Pancreas (tissue), 10 donors: ENCODE measurements at regions not wholly inside any gene's neighbourhood (a gene's known extent, or its start where the extent isn't known, plus 50 kb on each side); places are given as distances from the start of the nearest gene placed in this dataset.

Experiments used
- ATAC-seq, 4 donors: fragments of 200-7000 bp; cut with Tn5 transposase; one replicate each; pipeline versions ENCODE4 v1.8.0 to v1.9.1; 2020; ENCODE audit warnings: mild to moderate bottlenecking in 4 of 4, moderate library complexity in 4 of 4
- DNase-seq, 6 donors: peaks; one replicate each; pipeline ENCODE4 v3.0.0-alpha.2; 2020
- FAIRE-seq: peaks from 2 replicates; lab custom pipeline; 2012; peaks lifted over from hg19 to GRCh38; lab: Jason Lieb, UNC
- H3K27ac ChIP-seq, 4 donors: fragments of 200-600 bp; sonication (generic); 1 replicate in 3 of 4; 2 replicates in 1 of 4; pipeline versions ENCODE4 v1.5.0 to v1.8.0; 2020
- H3K27me3 ChIP-seq, 4 donors: fragments of 200-600 bp; one replicate each; pipeline ENCODE4 v1.8.0; 2021
- H3K36me3 ChIP-seq, 3 donors: fragments of 200-600 bp; sonication (generic) in 1 of 3; one replicate each; pipeline versions ENCODE4 v1.5.0 to v1.8.0; 2020 to 2021
- H3K4me1 ChIP-seq, 3 donors: fragments of 200-600 bp; one replicate each; pipeline ENCODE4 v1.8.0; 2021
- H3K4me3 ChIP-seq, 4 donors: fragments of 200-600 bp; sonication (generic) in 2 of 4; one replicate each; pipeline versions ENCODE4 v1.5.0 to v1.8.0; 2020 to 2021
- H3K9me3 ChIP-seq, 4 donors: fragments of 200-600 bp; one replicate each; pipeline ENCODE4 v1.8.0; 2021
- CTCF ChIP-seq, 4 donors: fragments of 200-600 bp; sonication (generic) in 3 of 4; IDR thresholded peaks; one replicate each; pipeline versions ENCODE4 v1.5.0 to v1.8.0; 2021; ENCODE audit warnings: antibody characterized with exemption in 4 of 4
- WGBS, 2 donors: extraction: QIAGEN DNeasy Blood & Tissue Kit; methylation state at CpG; one replicate each; pipeline ENCODE4 v1.1.7; 2013; 5-methylcytosine and 5-hydroxymethylcytosine counted together
- intact Hi-C, 3 donors: fragments of 100-400 bp; cut with DNase I; formaldehyde crosslinking; loops; one replicate each; pipeline versions ENCODE4 v1.11.1 to v1.14.2; 2022
- donor health status: healthy with polysubstance abuse.
- donor health status: DM: no; HTN: no; CAD: no; lungs with moderate emphysema.
- donor health status: DM: no; HTN: no; CAD: no.
- donor health status: control.
- donor health status: control.
- donor health status: Bipolar disorder and iron deficiency.
- donor health status: DM: yes; HTN: yes; CAD: no.
- donor health status: DM: no; HTN: no; CAD: no.
- donor health status: DM: no; HTN: no; CAD: no.
- donor health status: DM: yes; HTN: yes; CAD: no.

GRCh38 chr19:31604493-31605040, 255.3 kb upstream of the TSHZ3 start:
- TF ChIP-seq CTCF (IDR thresholded peaks at IDR 0.05) = no peak
- Histone ChIP-seq H3K27me3 (no peaks in the 10 kb centered on the region), H3K27ac (no peak overlapping the region), H3K9me3 (no peaks in the 10 kb centered on the region), H3K36me3 (no peaks in the 10 kb centered on the region), H3K4me1 (no peaks in the 10 kb centered on the region), H3K4me3 (no peak overlapping the region)
- 52 to 53% methylated on average over 10 of the region's 10 CpGs for WGBS, 2 donors
- ATAC-seq (no peak), DNase-seq (no peak), FAIRE-seq (no peak)
- intact Hi-C loops = no loop called here

GRCh38 chr19:31610018-31610417, 260.8 kb upstream of the TSHZ3 start:
- no peaks in the 10 kb centered on the region for H3K27me3 ChIP-seq
- FAIRE-seq (no peak), ATAC-seq (no peak), DNase-seq (no peak)
- peaks cover 4 to 10% (median 7%) of the 10 kb centered on the region in 3 donors for H3K4me1 ChIP-seq
- 87 to 90% methylated on average over 8 of the region's 8 CpGs for WGBS, 2 donors
- no peak for TF ChIP-seq CTCF (IDR thresholded peaks at IDR 0.05)
- no peak overlapping the region for H3K4me3 ChIP-seq
- intact Hi-C loops = no loop called here
- no peaks in the 10 kb centered on the region for H3K36me3 ChIP-seq
- H3K27ac ChIP-seq = no peak overlapping the region
- no peaks in the 10 kb centered on the region for H3K9me3 ChIP-seq

- 83 to 84% methylated on average over 3 of the region's 3 CpGs for WGBS, 2 donors
- Histone ChIP-seq H3K9me3 (no peaks in the 10 kb centered on the region), H3K36me3 (no peaks in the 10 kb centered on the region), H3K4me1 (peaks cover 4 to 10% (median 7%) of the 10 kb centered on the region in 3 donors), H3K4me3 (no peak overlapping the region), H3K27me3 (no peaks in the 10 kb centered on the region), H3K27ac (no peak overlapping the region)
- no peak for TF ChIP-seq CTCF (IDR thresholded peaks at IDR 0.05)
- no peak for FAIRE-seq
- intact Hi-C loops = no loop called here
- ATAC-seq = no peak
- no peak for DNase-seq
These were observed 262.0 kb upstream of the TSHZ3 start for GRCh38 chr19:31611046-31611877.

DNA sequence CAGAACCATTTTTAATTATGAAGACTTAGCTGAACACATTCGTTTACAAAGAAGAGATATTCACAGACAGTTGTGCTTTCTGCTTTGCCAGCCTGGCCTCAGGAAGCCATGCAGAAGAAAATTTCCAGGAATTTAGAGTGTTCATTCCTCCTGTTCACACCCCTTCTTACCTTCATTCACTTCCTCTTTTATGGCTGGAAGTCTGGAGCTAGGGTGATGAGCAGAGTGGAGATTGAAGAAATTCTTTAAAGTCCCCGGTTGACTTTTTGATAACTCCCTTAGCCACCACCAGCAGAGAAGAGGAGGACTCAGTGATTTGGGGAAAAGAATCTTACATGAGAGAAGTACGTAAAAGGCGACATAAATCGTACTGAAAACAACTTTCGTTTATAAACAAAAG, 263.6 kb upstream of the TSHZ3 start:
- no peak for FAIRE-seq
- intact Hi-C loops = no loop called here
- Histone ChIP-seq H3K4me1 (peaks cover 4 to 10% (median 7%) of the 10 kb centered on the region in 3 donors), H3K36me3 (no peaks in the 10 kb centered on the region), H3K27me3 (no peaks in the 10 kb centered on the region), H3K4me3 (no peak overlapping the region), H3K27ac (peak overlapping the region in 1 of 4 donors; percentile 16), H3K9me3 (no peaks in the 10 kb centered on the region)
- no peak for DNase-seq
- 83 to 85% methylated on average over 6 of the region's 6 CpGs for WGBS, 2 donors
- no peak for ATAC-seq
- TF ChIP-seq CTCF (IDR thresholded peaks at IDR 0.05) = no peak
